ENCODE measurements at regions not wholly inside any gene's neighbourhood (a gene's known extent, or its start where the extent isn't known, plus 50 kb on each side); places are given as distances from the start of the nearest gene placed in this dataset.

DNA sequence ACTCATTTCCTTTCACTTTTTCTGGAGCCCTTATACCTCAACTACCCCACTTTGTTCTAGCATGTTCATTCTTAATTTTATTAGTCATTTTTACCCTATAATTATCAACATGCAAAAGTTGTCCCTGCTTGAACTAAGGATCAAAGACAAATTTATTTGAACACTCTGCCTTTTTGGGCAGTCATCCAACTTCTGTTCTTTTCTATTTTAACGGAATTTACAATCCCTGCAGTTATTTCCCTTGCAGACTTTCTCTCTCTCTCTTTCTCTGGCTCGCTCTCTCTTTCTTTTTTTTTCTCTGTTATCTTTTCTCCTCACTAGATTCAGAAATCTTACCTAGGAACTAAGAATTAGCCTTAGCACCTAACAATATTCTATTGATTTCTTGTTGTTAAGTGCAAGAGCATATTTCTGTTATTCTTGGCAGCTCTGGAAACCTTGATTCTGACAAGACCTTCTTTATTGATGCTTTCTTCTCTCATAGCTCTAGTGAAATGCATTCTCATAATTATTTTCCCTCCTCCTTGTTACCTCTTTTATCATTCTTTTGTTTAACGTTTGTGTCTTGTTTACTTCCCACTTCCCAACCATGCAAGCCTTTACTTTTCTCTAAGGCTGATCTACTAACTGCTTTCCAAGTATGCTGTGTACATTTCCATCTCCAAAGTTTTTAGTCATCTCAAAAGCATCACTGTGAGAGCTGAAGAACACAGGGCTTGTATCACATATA lies 951.6 kb downstream of the DIPK2A start:
- TF ChIP-seq POLR2AphosphoS5 (IDR thresholded peaks at IDR 0.05; ENCODE audit: low read depth, low read length) (no peak), TAF1 (IDR thresholded peaks at IDR 0.05; ENCODE audit: low read depth, low read length) (no peak), POLR2A (IDR thresholded peaks at IDR 0.05; ENCODE audit: low read depth, low read length) (no peak), PAX5 (IDR thresholded peaks at IDR 0.05; ENCODE audit: insufficient read depth, low read length, severe bottlenecking) (no peak), SPI1 (IDR thresholded peaks at IDR 0.05; ENCODE audit: low read depth, low read length) (no peak)

Data from GM12891 (cell line).